ENCODE measurements at regions not wholly inside any gene's neighbourhood (a gene's known extent, or its start where the extent isn't known, plus 50 kb on each side); places are given as distances from the start of the nearest gene placed in this dataset.
A peak's percentile ranks its signal among the peaks of the same experiment; 100 is the strongest.

DNA sequence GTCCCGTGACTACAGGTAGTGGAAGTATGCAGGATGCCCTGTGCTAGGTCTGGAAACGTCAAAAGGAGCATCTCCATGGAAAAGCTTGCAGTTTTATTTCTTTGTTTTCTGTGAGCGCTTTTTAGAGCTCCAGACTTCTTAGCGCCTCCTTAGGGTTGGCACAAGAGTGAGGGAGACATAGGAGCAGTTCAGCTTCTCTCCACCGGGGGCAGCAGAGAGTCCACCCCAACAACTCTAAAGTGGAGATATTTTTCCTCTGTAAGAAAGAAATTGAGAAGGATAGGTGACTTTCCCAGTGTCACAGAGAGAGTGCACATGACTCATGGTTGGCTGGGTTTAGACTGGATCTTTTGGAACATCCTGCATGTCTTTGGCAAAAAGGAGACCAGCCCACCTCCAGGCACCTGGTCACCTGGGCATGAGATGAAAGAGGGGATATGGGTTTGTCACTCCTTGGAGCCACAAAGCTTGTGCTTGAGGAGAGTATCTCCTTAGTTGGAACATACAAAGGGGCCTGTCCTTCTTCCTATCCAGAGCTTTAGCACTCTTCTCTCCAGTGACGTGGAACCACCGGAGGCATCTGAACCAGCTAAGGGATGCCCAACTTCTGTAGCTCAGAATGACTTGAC lies 637.7 kb downstream of the SEMA5A start:
- no peaks in the 10 kb centered on the region for H3K4me1 Mint-ChIP-seq
- TF ChIP-seq, protein P1, sequence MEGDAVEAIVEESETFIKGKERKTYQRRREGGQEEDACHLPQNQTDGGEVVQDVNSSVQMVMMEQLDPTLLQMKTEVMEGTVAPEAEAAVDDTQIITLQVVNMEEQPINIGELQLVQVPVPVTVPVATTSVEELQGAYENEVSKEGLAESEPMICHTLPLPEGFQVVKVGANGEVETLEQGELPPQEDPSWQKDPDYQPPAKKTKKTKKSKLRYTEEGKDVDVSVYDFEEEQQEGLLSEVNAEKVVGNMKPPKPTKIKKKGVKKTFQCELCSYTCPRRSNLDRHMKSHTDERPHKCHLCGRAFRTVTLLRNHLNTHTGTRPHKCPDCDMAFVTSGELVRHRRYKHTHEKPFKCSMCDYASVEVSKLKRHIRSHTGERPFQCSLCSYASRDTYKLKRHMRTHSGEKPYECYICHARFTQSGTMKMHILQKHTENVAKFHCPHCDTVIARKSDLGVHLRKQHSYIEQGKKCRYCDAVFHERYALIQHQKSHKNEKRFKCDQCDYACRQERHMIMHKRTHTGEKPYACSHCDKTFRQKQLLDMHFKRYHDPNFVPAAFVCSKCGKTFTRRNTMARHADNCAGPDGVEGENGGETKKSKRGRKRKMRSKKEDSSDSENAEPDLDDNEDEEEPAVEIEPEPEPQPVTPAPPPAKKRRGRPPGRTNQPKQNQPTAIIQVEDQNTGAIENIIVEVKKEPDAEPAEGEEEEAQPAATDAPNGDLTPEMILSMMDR (IDR thresholded peaks at IDR 0.05): peak; percentile 94
- H3K27me3 Mint-ChIP-seq (ENCODE audit: low read depth, poor library complexity): no peaks in the 10 kb centered on the region
- no peaks in the 10 kb centered on the region for H3K36me3 Mint-ChIP-seq (ENCODE audit: low read depth)
- no peak overlapping the region for H3K27ac Mint-ChIP-seq
- peaks cover 4% of the 10 kb centered on the region for H3K9me3 Mint-ChIP-seq
- H3K4me3 Mint-ChIP-seq: no peak overlapping the region
- DNase-seq: peak; percentile 71

DNA sequence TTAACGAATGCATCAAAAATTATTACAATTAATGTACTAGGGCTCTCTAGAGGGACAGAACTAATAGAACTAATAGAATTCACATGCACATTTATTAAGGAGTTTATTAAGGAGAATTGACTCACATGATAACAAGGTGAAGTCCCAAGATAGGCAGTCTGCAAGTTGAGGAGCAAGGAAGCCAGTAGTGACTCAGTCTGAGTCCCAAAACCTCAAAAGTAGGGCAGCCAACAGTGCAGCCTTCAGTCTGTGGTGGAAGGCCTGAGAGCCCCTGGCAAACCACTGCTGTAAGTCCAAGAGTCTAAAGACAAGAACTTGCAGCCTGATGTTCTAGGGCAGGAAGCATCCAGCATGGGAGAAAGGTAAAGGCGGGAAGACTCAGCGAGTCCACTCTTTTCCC lies 633.8 kb downstream of the SEMA5A start:
- no peak overlapping the region for H3K27ac Mint-ChIP-seq
- no peaks in the 10 kb centered on the region for H3K36me3 Mint-ChIP-seq (ENCODE audit: low read depth)
- TF ChIP-seq, protein P1 (IDR thresholded peaks at IDR 0.05): no peak
- H3K27me3 Mint-ChIP-seq (ENCODE audit: low read depth, poor library complexity): peaks cover 8% of the 10 kb centered on the region
- H3K9me3 Mint-ChIP-seq: no peaks in the 10 kb centered on the region
- H3K4me3 Mint-ChIP-seq: no peak overlapping the region
- no peak for DNase-seq
- H3K4me1 Mint-ChIP-seq: no peaks in the 10 kb centered on the region

DNA sequence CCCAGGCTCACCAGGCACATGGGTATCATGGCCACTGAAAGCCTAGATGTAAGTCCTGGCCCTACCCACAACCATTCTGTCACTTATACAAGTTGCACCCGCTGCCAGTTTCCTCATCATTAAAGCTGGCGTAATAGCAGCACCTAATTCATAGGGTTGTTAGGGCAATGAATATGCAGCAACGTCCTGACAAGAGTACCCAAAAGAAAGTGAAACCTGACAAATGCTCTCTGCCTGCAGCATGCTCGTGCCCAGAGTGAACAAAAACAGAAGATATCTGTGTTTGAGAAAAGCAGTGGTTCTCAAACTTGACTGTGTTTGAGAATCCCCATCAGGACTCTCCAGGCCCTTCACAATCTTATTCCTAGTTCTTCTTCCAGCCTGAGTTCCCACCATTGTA lies 632.4 kb downstream of the SEMA5A start:
- TF ChIP-seq, protein P1 (IDR thresholded peaks at IDR 0.05): no peak
- H3K4me1 Mint-ChIP-seq: no peaks in the 10 kb centered on the region
- H3K36me3 Mint-ChIP-seq (ENCODE audit: low read depth): no peaks in the 10 kb centered on the region
- no peak for DNase-seq
- H3K27ac Mint-ChIP-seq: no peak overlapping the region
- H3K9me3 Mint-ChIP-seq: no peaks in the 10 kb centered on the region
- H3K27me3 Mint-ChIP-seq (ENCODE audit: low read depth, poor library complexity): peaks cover 8% of the 10 kb centered on the region
- H3K4me3 Mint-ChIP-seq: no peak overlapping the region

DNA sequence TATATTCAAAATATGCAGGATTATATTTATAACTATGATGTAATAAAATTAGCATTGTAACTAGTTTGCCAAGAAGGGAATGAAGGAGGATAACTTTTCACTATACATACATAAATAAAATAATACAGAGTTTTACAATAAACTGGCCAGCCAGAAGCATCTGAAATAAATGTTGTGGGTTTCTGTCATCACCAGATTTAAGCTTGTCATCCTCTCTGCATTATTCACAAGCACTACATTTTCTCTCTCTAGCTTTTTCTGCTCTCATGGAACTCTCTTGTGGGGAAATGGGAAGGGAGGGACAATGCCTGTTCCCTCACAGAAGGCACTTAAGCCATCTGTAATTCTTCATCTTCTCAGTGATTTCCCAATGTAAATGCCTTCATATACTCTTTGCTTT lies 626.8 kb downstream of the SEMA5A start:
- H3K36me3 Mint-ChIP-seq (ENCODE audit: low read depth): no peaks in the 10 kb centered on the region
- TF ChIP-seq, protein P1 (IDR thresholded peaks at IDR 0.05): no peak
- H3K4me3 Mint-ChIP-seq: no peak overlapping the region
- H3K27ac Mint-ChIP-seq: no peak overlapping the region
- peaks cover 12% of the 10 kb centered on the region for H3K9me3 Mint-ChIP-seq
- peaks cover 4% of the 10 kb centered on the region for H3K27me3 Mint-ChIP-seq (ENCODE audit: low read depth, poor library complexity)
- H3K4me1 Mint-ChIP-seq: no peaks in the 10 kb centered on the region
- DNase-seq: no peak

DNA sequence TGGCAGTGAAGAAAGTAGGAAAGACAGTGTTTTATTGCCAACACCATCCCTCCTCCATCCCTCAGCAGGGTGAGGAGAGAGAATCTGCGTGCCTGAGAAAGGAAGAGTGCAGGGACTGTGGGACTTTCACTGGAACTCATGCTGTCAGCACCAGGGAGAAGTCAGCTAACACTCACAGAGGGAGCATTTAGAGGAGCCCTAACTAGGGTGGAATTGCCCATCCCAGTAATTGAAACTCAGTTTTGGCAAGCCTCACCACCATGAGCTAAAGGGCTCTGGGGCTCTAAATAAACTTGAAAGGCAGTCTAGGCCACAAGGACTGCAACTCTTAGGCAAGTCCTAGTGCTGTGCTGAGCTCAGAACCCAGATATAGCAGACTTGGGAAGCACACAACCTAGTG lies 622.3 kb downstream of the SEMA5A start:
- Mint-ChIP-seq H3K4me1 (no peaks in the 10 kb centered on the region), H3K27ac (no peak overlapping the region), H3K36me3 (ENCODE audit: low read depth) (no peaks in the 10 kb centered on the region), H3K4me3 (no peak overlapping the region), H3K9me3 (peaks cover 12% of the 10 kb centered on the region), H3K27me3 (ENCODE audit: low read depth, poor library complexity) (peaks cover 5% of the 10 kb centered on the region)
- TF ChIP-seq, protein P1 (IDR thresholded peaks at IDR 0.05): no peak
- DNase-seq: no peak

DNA sequence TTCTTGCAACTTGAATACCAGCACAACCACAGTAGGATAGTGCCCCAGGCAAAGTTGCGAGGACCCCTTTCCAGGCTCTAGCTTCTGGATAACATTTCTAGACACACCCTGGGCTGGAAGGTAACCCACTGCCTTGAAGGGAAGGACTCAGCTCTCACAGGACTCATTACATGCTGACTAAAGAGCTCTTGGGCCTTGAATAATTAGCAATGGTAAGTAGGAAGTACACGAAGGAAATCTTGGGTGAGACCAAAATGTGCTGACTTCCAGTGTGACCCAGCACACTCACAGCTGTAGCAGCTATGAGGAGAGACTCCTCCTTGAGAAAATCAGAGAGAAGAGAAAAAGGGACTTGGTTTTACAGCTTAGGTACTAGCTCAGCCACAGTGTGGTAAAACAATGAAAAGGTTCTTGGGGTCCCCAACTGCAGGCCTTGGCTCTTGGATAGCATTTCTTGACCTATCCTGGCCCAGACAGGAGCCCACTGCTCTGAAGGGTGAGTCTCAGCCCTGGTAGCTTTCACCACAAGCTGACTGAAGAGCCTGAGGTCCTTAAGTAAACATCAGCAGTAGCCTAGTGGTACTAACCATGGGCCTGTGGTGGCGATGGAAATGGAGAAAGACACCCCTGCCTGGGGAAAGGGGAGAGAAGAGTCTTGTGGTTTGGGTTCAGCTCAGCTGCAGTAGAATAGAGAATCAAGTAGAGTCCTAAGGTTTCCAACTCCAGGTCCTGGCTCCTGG lies 621.7 kb downstream of the SEMA5A start:
- H3K27me3 Mint-ChIP-seq (ENCODE audit: low read depth, poor library complexity): peaks cover 5% of the 10 kb centered on the region
- H3K36me3 Mint-ChIP-seq (ENCODE audit: low read depth): no peaks in the 10 kb centered on the region
- TF ChIP-seq, protein P1 (IDR thresholded peaks at IDR 0.05): no peak
- H3K4me1 Mint-ChIP-seq: no peaks in the 10 kb centered on the region
- H3K9me3 Mint-ChIP-seq: peaks cover 12% of the 10 kb centered on the region
- H3K27ac Mint-ChIP-seq: no peak overlapping the region
- H3K4me3 Mint-ChIP-seq: no peak overlapping the region
- no peak for DNase-seq
